ENCODE measurements at regions not wholly inside any gene's neighbourhood (a gene's known extent, or its start where the extent isn't known, plus 50 kb on each side); places are given as distances from the start of the nearest gene placed in this dataset.

- H3K9me3 Mint-ChIP-seq (ENCODE audit: unreplicated experiment), result no peaks in the 10 kb centered on the region
- H3K27me3 Mint-ChIP-seq (ENCODE audit: low read depth, unreplicated experiment), result no peaks in the 10 kb centered on the region
- no peaks in the 10 kb centered on the region for H4K20me1 ChIP-seq (ENCODE audit: insufficient read depth, low read length)
- TF ChIP-seq EZH2 (IDR thresholded peaks at IDR 0.05; ENCODE audit: insufficient read depth, low read length) (no peak), CTCF (IDR thresholded peaks at IDR 0.05; ENCODE audit: insufficient read depth, low read depth, low read length) (no peak)
- H3K79me2 ChIP-seq (ENCODE audit: insufficient read depth, low read length), result no peaks in the 10 kb centered on the region
- no peak overlapping the region for H3K9ac ChIP-seq (ENCODE audit: low read length)
- H3K9me3 ChIP-seq (ENCODE audit: insufficient read depth, low read depth, low read length), result no peaks in the 10 kb centered on the region
- H3K27me3 ChIP-seq (ENCODE audit: insufficient read depth, low read length), result no peaks in the 10 kb centered on the region
- no peak overlapping the region for H3K4me2 ChIP-seq (ENCODE audit: low read length)
- H3K27ac Mint-ChIP-seq (ENCODE audit: unreplicated experiment), result no peak overlapping the region
- FAIRE-seq, result no peak
- H3K36me3 ChIP-seq (ENCODE audit: insufficient read depth, low read length), result no peaks in the 10 kb centered on the region
- peaks cover 5% of the 10 kb centered on the region for H3K4me1 Mint-ChIP-seq (ENCODE audit: low read depth, unreplicated experiment)
- no peaks in the 10 kb centered on the region for H3K36me3 Mint-ChIP-seq (ENCODE audit: low read depth, unreplicated experiment)
- no peak overlapping the region for H3K4me3 ChIP-seq (ENCODE audit: insufficient read depth, low read depth, low read length)
- no peak for DNase-seq (ENCODE audit: low read depth)
- no peak overlapping the region for H3K4me3 Mint-ChIP-seq (ENCODE audit: unreplicated experiment)
- H3K27ac ChIP-seq (ENCODE audit: low read depth, low read length), result no peak overlapping the region
- H3K4me1 ChIP-seq (ENCODE audit: insufficient read depth, low read length), result no peaks in the 10 kb centered on the region
- no peak overlapping the region for H2AFZ ChIP-seq (ENCODE audit: low read depth, low read length)
These were observed 729.3 kb upstream of the KIF2B start for GRCh38 chr17:53093391-53093790.

DNA sequence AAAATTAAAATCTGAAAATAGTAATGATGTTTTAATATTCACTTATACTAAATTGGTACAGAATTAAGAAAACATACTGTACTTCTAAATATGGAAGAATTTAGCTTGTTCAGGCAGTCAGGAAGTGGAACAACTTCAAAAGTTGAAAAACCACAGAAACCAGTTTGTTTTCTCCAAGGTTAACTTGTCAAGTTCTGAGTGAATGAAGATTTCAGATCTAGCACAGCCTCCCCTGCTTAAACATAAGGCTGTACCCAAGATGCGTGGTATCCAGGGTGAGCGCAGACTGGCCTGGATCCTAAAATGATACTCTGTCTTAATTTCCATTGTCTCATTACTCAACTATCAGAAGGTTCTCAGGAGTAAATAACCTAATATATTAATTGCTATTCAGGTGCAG, 730.7 kb upstream of the KIF2B start:
- no peak overlapping the region for H3K9ac ChIP-seq (ENCODE audit: low read length)
- H3K79me2 ChIP-seq (ENCODE audit: insufficient read depth, low read length), result no peaks in the 10 kb centered on the region
- no peak overlapping the region for H3K27ac ChIP-seq (ENCODE audit: low read depth, low read length)
- H3K4me1 ChIP-seq (ENCODE audit: insufficient read depth, low read length), result no peaks in the 10 kb centered on the region
- no peaks in the 10 kb centered on the region for H3K27me3 ChIP-seq (ENCODE audit: insufficient read depth, low read length)
- Mint-ChIP-seq H3K4me1 (ENCODE audit: low read depth, unreplicated experiment) (peaks cover 5% of the 10 kb centered on the region), H3K27me3 (ENCODE audit: low read depth, unreplicated experiment) (no peaks in the 10 kb centered on the region), H3K27ac (ENCODE audit: unreplicated experiment) (no peak overlapping the region), H3K9me3 (ENCODE audit: unreplicated experiment) (no peaks in the 10 kb centered on the region), H3K36me3 (ENCODE audit: low read depth, unreplicated experiment) (no peaks in the 10 kb centered on the region), H3K4me3 (ENCODE audit: unreplicated experiment) (no peak overlapping the region)
- no peak for FAIRE-seq
- H3K36me3 ChIP-seq (ENCODE audit: insufficient read depth, low read length), result no peaks in the 10 kb centered on the region
- TF ChIP-seq EZH2 (IDR thresholded peaks at IDR 0.05; ENCODE audit: insufficient read depth, low read length) (no peak), CTCF (IDR thresholded peaks at IDR 0.05; ENCODE audit: insufficient read depth, low read depth, low read length) (no peak)
- no peak overlapping the region for H3K4me3 ChIP-seq (ENCODE audit: insufficient read depth, low read depth, low read length)
- H3K9me3 ChIP-seq (ENCODE audit: insufficient read depth, low read depth, low read length), result no peaks in the 10 kb centered on the region
- no peak overlapping the region for H2AFZ ChIP-seq (ENCODE audit: low read depth, low read length)
- H4K20me1 ChIP-seq (ENCODE audit: insufficient read depth, low read length), result no peaks in the 10 kb centered on the region
- no peak overlapping the region for H3K4me2 ChIP-seq (ENCODE audit: low read length)
- no peak for DNase-seq (ENCODE audit: low read depth)

- no peaks in the 10 kb centered on the region for H4K20me1 ChIP-seq (ENCODE audit: insufficient read depth, low read length)
- TF ChIP-seq EZH2 (IDR thresholded peaks at IDR 0.05; ENCODE audit: insufficient read depth, low read length), result no peak
- TF ChIP-seq CTCF (IDR thresholded peaks at IDR 0.05; ENCODE audit: insufficient read depth, low read depth, low read length), result no peak
- no peak overlapping the region for H3K27ac ChIP-seq (ENCODE audit: low read depth, low read length)
- H3K9ac ChIP-seq (ENCODE audit: low read length), result no peak overlapping the region
- no peaks in the 10 kb centered on the region for H3K27me3 Mint-ChIP-seq (ENCODE audit: low read depth, unreplicated experiment)
- peaks cover 8% of the 10 kb centered on the region for H3K4me1 Mint-ChIP-seq (ENCODE audit: low read depth, unreplicated experiment)
- H3K9me3 Mint-ChIP-seq (ENCODE audit: unreplicated experiment), result no peaks in the 10 kb centered on the region
- no peaks in the 10 kb centered on the region for H3K9me3 ChIP-seq (ENCODE audit: insufficient read depth, low read depth, low read length)
- no peaks in the 10 kb centered on the region for H3K79me2 ChIP-seq (ENCODE audit: insufficient read depth, low read length)
- H3K27ac Mint-ChIP-seq (ENCODE audit: unreplicated experiment), result no peak overlapping the region
- H3K27me3 ChIP-seq (ENCODE audit: insufficient read depth, low read length), result no peaks in the 10 kb centered on the region
- H2AFZ ChIP-seq (ENCODE audit: low read depth, low read length), result no peak overlapping the region
- DNase-seq (ENCODE audit: low read depth) (no peak), FAIRE-seq (no peak)
- H3K4me2 ChIP-seq (ENCODE audit: low read length), result no peak overlapping the region
- no peaks in the 10 kb centered on the region for H3K36me3 Mint-ChIP-seq (ENCODE audit: low read depth, unreplicated experiment)
- no peaks in the 10 kb centered on the region for H3K4me1 ChIP-seq (ENCODE audit: insufficient read depth, low read length)
- no peak overlapping the region for H3K4me3 Mint-ChIP-seq (ENCODE audit: unreplicated experiment)
- no peaks in the 10 kb centered on the region for H3K36me3 ChIP-seq (ENCODE audit: insufficient read depth, low read length)
- H3K4me3 ChIP-seq (ENCODE audit: insufficient read depth, low read depth, low read length), result no peak overlapping the region
These were observed 732.0 kb upstream of the KIF2B start for GRCh38 chr17:53090770-53091169.

Data from astrocyte (in vitro differentiated cells and primary cell).